ENCODE measurements at regions not wholly inside any gene's neighbourhood (a gene's known extent, or its start where the extent isn't known, plus 50 kb on each side); places are given as distances from the start of the nearest gene placed in this dataset.

DNA sequence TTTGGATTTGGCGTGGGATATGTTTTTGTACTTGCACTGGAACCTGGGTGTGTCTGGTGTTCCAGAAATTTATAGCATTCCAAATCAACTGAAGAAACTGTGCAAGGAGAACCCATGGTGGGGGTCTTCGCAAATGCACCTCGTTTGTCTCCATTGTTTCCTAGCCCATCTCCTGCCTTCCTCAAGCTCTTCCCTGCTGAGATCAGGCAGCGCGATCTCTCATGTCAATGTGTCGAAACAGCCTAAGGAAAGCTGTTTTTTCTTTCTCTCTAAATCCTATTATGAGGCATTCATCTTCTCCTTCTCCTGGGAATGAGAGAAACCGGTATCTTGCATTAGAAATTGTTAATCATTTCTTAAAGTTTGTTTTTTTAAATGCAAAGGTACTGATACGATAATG lies 131.0 kb downstream of the KLF5 start:
- TF ChIP-seq POLR2A (IDR thresholded peaks at IDR 0.05; ENCODE audit: low read length) = no peak
- TF ChIP-seq GATA1 (IDR thresholded peaks at IDR 0.05; ENCODE audit: low read depth, low read length) = no peak
